ENCODE measurements at regions not wholly inside any gene's neighbourhood (a gene's known extent, or its start where the extent isn't known, plus 50 kb on each side); places are given as distances from the start of the nearest gene placed in this dataset.

- H3K4me1 ChIP-seq (ENCODE audit: insufficient read depth) = no peaks in the 10 kb centered on the region
- H3K27ac ChIP-seq (ENCODE audit: low read depth) = no peak overlapping the region
- no peak for DNase-seq (ENCODE audit: extremely low spot score)
- WGBS = 97% methylated on average over 30 of the region's 30 CpGs
- H3K4me3 ChIP-seq (ENCODE audit: low read depth, low read length) = no peak overlapping the region
- no peaks in the 10 kb centered on the region for H3K36me3 ChIP-seq (ENCODE audit: insufficient read depth)
These were observed 314.1 kb upstream of the ATP10B start for GRCh38 chr5:161165998-161166660.

GRCh38 chr5:161157925-161158324, 305.9 kb upstream of the ATP10B start:
- WGBS = 65% methylated on average over 2 of the region's 2 CpGs
- no peak overlapping the region for H3K27ac ChIP-seq (ENCODE audit: low read depth)

GRCh38 chr5:161155451-161155850, 303.4 kb upstream of the ATP10B start:
- H3K36me3 ChIP-seq (ENCODE audit: insufficient read depth) = no peaks in the 10 kb centered on the region
- DNase-seq (ENCODE audit: extremely low spot score) = no peak
- WGBS = 88% methylated on average over 1 of the region's 1 CpG
- H3K27ac ChIP-seq (ENCODE audit: low read depth) = no peak overlapping the region
- no peaks in the 10 kb centered on the region for H3K4me1 ChIP-seq (ENCODE audit: insufficient read depth)
- no peak overlapping the region for H3K4me3 ChIP-seq (ENCODE audit: low read depth, low read length)

More at GRCh38 chr5:161157925-161158324, 305.9 kb upstream of the ATP10B start:
- Histone ChIP-seq H3K4me3 (ENCODE audit: low read depth, low read length) (no peak overlapping the region), H3K4me1 (ENCODE audit: insufficient read depth) (no peaks in the 10 kb centered on the region), H3K36me3 (ENCODE audit: insufficient read depth) (no peaks in the 10 kb centered on the region)
- no peak for DNase-seq (ENCODE audit: extremely low spot score)

- Histone ChIP-seq H3K27ac (ENCODE audit: low read depth) (no peak overlapping the region), H3K36me3 (ENCODE audit: insufficient read depth) (no peaks in the 10 kb centered on the region), H3K4me3 (ENCODE audit: low read depth, low read length) (no peak overlapping the region), H3K4me1 (ENCODE audit: insufficient read depth) (no peaks in the 10 kb centered on the region)
- DNase-seq (ENCODE audit: extremely low spot score) = no peak
- 89% methylated on average over 2 of the region's 2 CpGs for WGBS
These were observed 300.5 kb upstream of the ATP10B start for GRCh38 chr5:161152415-161152940.

GRCh38 chr5:161150441-161150988, 298.5 kb upstream of the ATP10B start:
- DNase-seq (ENCODE audit: extremely low spot score) = no peak
- H3K4me3 ChIP-seq (ENCODE audit: low read depth, low read length) = no peak overlapping the region
- H3K36me3 ChIP-seq (ENCODE audit: insufficient read depth) = no peaks in the 10 kb centered on the region
- WGBS = 56% methylated on average over 2 of the region's 2 CpGs
- no peaks in the 10 kb centered on the region for H3K4me1 ChIP-seq (ENCODE audit: insufficient read depth)
- no peak overlapping the region for H3K27ac ChIP-seq (ENCODE audit: low read depth)

GRCh38 chr5:161149078-161149477, 297.1 kb upstream of the ATP10B start:
- no peak overlapping the region for H3K27ac ChIP-seq (ENCODE audit: low read depth)
- no peaks in the 10 kb centered on the region for H3K36me3 ChIP-seq (ENCODE audit: insufficient read depth)
- no peak for DNase-seq (ENCODE audit: extremely low spot score)
- H3K4me3 ChIP-seq (ENCODE audit: low read depth, low read length) = no peak overlapping the region
- H3K4me1 ChIP-seq (ENCODE audit: insufficient read depth) = no peaks in the 10 kb centered on the region

GRCh38 chr5:161138751-161139455, 286.9 kb upstream of the ATP10B start:
- DNase-seq (ENCODE audit: extremely low spot score) = no peak
- Histone ChIP-seq H3K4me1 (ENCODE audit: insufficient read depth) (no peaks in the 10 kb centered on the region), H3K4me3 (ENCODE audit: low read depth, low read length) (no peak overlapping the region), H3K27ac (ENCODE audit: low read depth) (no peak overlapping the region), H3K36me3 (ENCODE audit: insufficient read depth) (no peaks in the 10 kb centered on the region)
- WGBS = 43% methylated on average over 2 of the region's 2 CpGs

GRCh38 chr5:161134956-161135355, 282.9 kb upstream of the ATP10B start:
- WGBS = 70% methylated on average over 5 of the region's 5 CpGs

GRCh38 chr5:161134083-161134482, 282.1 kb upstream of the ATP10B start:
- no peak overlapping the region for H3K27ac ChIP-seq (ENCODE audit: low read depth)
- 58% methylated on average over 2 of the region's 2 CpGs for WGBS

More at GRCh38 chr5:161134956-161135355, 282.9 kb upstream of the ATP10B start:
- H3K4me3 ChIP-seq (ENCODE audit: low read depth, low read length) = no peak overlapping the region
- H3K36me3 ChIP-seq (ENCODE audit: insufficient read depth) = no peaks in the 10 kb centered on the region
- H3K4me1 ChIP-seq (ENCODE audit: insufficient read depth) = no peaks in the 10 kb centered on the region
- no peak for DNase-seq (ENCODE audit: extremely low spot score)
- H3K27ac ChIP-seq (ENCODE audit: low read depth) = no peak overlapping the region

GRCh38 chr5:161115941-161116340, 263.9 kb upstream of the ATP10B start:
- no peak for DNase-seq (ENCODE audit: extremely low spot score)
- WGBS = 91% methylated on average over 2 of the region's 2 CpGs
- Histone ChIP-seq H3K27ac (ENCODE audit: low read depth) (no peak overlapping the region), H3K4me3 (ENCODE audit: low read depth, low read length) (no peak overlapping the region), H3K4me1 (ENCODE audit: insufficient read depth) (no peaks in the 10 kb centered on the region), H3K36me3 (ENCODE audit: insufficient read depth) (no peaks in the 10 kb centered on the region)

More at GRCh38 chr5:161134083-161134482, 282.1 kb upstream of the ATP10B start:
- Histone ChIP-seq H3K4me1 (ENCODE audit: insufficient read depth) (no peaks in the 10 kb centered on the region), H3K4me3 (ENCODE audit: low read depth, low read length) (no peak overlapping the region), H3K36me3 (ENCODE audit: insufficient read depth) (no peaks in the 10 kb centered on the region)
- no peak for DNase-seq (ENCODE audit: extremely low spot score)

- no peak for DNase-seq (ENCODE audit: extremely low spot score)
- Histone ChIP-seq H3K36me3 (ENCODE audit: insufficient read depth) (no peaks in the 10 kb centered on the region), H3K4me3 (ENCODE audit: low read depth, low read length) (no peak overlapping the region), H3K27ac (ENCODE audit: low read depth) (no peak overlapping the region), H3K4me1 (ENCODE audit: insufficient read depth) (no peaks in the 10 kb centered on the region)
- 86% methylated on average over 1 of the region's 1 CpG for WGBS
These were observed 260.4 kb upstream of the ATP10B start for GRCh38 chr5:161112371-161112770.

- WGBS = 60% methylated on average over 4 of the region's 4 CpGs
- Histone ChIP-seq H3K36me3 (ENCODE audit: insufficient read depth) (no peaks in the 10 kb centered on the region), H3K27ac (ENCODE audit: low read depth) (no peak overlapping the region), H3K4me3 (ENCODE audit: low read depth, low read length) (no peak overlapping the region), H3K4me1 (ENCODE audit: insufficient read depth) (no peaks in the 10 kb centered on the region)
- DNase-seq (ENCODE audit: extremely low spot score) = no peak
These were observed 253.5 kb upstream of the ATP10B start for GRCh38 chr5:161105525-161105924.

- DNase-seq (ENCODE audit: extremely low spot score) = no peak
- Histone ChIP-seq H3K4me3 (ENCODE audit: low read depth, low read length) (no peak overlapping the region), H3K4me1 (ENCODE audit: insufficient read depth) (no peaks in the 10 kb centered on the region), H3K36me3 (ENCODE audit: insufficient read depth) (no peaks in the 10 kb centered on the region), H3K27ac (ENCODE audit: low read depth) (no peak overlapping the region)
- WGBS = 80% methylated on average over 4 of the region's 4 CpGs
These were observed 246.5 kb upstream of the ATP10B start for GRCh38 chr5:161098516-161098915.

GRCh38 chr5:161096581-161096980, 244.6 kb upstream of the ATP10B start:
- Histone ChIP-seq H3K27ac (ENCODE audit: low read depth) (no peak overlapping the region), H3K36me3 (ENCODE audit: insufficient read depth) (no peaks in the 10 kb centered on the region), H3K4me1 (ENCODE audit: insufficient read depth) (no peaks in the 10 kb centered on the region), H3K4me3 (ENCODE audit: low read depth, low read length) (no peak overlapping the region)
- DNase-seq (ENCODE audit: extremely low spot score) = no peak
- 65% methylated on average over 4 of the region's 4 CpGs for WGBS
